ENCODE measurements at regions not wholly inside any gene's neighbourhood (a gene's known extent, or its start where the extent isn't known, plus 50 kb on each side); places are given as distances from the start of the nearest gene placed in this dataset.
"Not testable (repeated sequence)": the region's sequence is repeated elsewhere in the genome, so short reads cannot be mapped to it uniquely, and the experiment has no call there.

DNA sequence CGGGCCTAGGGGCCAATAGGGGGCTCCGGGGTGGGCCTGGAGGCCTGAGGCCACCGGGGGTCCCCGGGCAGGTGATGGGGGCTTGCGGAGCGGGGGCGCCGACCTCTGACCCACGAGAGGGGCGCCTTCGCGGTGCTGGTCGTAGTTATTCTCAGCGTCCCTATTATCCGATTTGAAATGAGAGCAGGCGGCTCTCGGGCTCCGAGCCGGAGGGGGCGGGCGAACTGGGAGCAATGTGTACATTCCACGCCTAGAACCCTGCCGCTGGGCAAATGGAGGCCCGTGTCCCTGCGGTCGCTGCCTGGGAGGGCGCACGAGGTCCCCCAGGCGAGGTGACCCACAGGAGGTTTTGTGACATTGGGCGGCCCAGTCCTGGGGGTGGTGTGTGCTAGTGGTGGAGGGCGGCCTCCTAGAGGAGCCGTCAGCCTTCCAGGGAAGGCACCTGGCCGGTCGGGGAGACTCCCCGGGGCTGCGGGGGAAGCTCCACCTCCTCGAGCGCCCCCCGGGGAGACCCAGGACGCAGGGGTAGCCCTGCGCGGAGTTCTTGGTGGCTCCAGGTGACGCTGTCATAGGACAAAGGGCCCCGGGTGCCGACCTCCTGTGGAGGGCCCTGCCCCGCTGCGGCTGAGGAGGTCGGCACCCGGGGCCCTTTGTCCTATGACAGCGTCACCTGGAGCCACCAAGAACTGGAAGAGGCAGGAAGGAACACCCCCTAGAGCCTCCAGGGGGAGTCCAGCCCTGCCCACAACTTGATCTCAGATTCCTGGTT lies 102.6 kb upstream of the PRKX start:
- DNase-seq, result peak; percentile 2

GRCh38 chrX:3811331-3812311 lies 98.2 kb upstream of the PRKX start:
- DNase-seq, result peak; percentile 4

DNA sequence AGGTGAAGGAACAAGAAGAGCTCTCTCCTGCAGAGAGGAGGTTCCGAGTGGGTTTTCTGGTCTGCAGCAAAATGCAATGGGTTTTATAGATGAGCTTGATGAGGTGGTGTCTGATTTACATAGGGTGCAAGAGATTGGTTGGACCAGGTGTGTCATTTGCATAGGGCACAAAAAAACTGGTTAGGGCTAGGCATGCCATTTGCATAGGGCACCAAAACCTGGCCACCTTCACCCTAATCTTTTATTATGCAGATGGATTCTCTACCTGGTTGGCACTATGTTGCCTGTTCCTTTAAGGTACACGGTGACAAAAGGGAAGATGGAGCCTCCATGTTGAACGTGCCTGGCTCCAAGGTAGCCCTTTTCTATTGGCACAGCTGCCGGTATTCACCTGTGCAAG lies 94.5 kb upstream of the PRKX start:
- no peak for DNase-seq

- no peak for DNase-seq
Measured at GRCh38 chrX:3806630-3807029, 93.2 kb upstream of the PRKX start.

GRCh38 chrX:3803713-3804112 lies 90.3 kb upstream of the PRKX start:
- DNase-seq, result no peak

DNA sequence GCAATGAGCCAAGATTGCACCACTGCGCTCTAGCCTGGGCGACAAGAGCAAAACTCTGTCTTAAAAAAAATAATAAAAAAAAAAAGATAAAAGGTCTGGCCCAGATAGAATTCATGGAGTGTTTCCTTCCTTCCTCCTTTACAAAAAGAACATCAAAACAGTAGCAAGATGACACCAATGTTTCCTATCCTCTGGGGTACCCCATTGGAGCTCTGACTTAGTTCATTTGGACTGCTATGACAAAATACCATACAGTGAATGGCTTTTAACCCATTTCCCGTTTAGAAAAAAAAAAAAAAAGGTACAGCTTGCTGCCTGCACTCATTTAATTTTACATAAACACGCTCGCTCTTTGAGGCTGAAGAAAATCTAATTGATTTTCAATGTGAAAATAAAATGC lies 89.9 kb upstream of the PRKX start:
- DNase-seq, result no peak

DNA sequence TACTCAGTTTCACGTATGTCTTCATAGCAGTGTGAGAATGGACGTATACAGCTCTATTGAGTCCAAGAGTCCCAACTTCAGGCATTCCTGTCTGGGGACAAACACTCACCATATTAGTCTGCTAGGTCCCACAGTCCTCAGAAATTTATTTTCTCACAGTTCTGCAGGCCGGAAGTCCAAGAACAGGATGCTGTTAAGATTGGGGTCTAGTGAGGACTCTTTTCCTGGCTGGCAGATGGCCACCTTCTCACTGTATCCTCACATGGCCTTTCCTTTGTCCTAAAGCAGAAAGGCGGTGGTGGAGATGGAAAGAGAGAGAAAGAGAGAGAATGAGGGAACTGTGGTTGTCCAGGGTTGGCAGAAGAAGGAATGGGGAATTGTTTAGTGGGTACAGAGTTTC lies 82.0 kb upstream of the PRKX start:
- DNase-seq, result not testable (repeated sequence)

DNA sequence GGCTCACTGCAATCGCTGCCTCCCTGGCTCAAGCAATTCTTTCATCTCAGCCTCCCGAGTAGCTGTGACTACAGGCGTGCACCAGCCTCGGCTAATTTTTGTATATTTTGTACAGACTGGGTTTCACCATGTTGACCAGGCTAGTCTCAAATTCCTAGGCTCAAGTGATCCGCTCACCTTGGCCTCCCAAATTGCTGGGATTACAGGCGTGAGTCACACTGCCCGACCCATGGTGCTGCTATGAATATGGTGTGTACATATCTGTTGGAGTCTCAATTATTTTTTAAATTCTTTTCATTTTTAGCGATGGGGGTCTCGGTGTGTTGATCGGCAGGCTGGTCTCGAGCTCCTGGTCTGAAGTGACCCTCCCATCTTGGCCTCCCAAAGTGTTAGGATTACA lies 78.0 kb upstream of the PRKX start:
- DNase-seq, result no peak

- DNase-seq, result no peak
Measured at GRCh38 chrX:3788494-3789233, 75.2 kb upstream of the PRKX start.

DNA sequence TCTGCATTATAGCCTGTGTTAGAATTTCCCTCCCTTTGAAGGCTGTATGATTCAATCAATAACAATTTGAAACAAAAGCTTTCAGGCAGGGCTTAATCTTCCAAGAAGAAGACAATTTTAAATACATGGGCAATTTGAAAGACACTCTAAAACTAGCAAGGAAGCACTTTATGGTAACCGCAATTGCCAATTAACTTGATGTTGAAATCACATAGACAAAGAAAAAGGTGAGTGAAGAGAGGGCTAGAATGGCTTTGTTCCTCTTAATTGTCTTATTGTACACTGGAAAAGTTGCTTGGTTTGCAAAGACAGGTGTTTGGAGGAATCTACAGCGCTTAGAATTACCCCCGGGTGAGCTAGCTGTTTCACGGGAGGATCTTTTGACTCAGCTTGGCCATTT lies 74.4 kb upstream of the PRKX start:
- DNase-seq, result no peak

DNA sequence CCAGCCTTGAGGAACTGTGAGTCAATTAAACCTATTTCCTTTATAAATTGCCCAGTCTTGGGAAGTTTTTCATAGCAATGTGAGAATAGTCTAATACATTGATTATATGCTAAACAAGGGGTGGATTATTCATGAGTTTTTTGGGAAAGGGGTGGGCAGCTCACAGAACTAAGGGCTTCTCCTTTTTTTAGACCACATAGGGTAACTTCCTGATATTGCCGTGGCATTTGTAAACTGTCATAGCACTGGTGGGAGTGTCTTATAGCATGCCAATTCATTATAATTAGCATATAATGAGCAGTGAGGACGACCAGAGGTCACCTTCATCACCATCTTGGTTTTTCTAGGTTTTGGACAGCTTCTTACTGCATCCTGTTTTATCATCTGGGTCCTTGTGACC lies 72.4 kb upstream of the PRKX start:
- DNase-seq, result not testable (repeated sequence)

- DNase-seq, result no peak
Measured at GRCh38 chrX:3780564-3780963, 67.1 kb upstream of the PRKX start.

DNA sequence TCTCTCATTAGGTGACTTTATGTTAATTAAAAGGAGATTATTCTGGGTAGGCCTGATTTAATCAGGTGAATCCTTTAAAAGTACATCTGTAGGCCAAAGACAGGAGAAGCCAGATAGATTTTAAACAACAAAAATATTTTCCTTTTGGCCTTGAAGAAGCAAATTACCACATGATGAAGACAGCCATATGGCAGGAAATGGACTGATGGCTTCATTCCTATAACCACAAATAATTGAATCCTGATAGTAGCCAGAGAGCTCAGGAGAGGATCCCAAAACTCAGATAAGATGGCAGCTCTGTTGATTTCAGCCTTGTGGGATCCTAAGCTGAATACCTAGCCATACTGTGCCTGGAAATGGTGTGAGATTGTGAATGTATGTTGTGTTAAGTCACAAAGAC lies 66.1 kb upstream of the PRKX start:
- DNase-seq, result no peak

DNA sequence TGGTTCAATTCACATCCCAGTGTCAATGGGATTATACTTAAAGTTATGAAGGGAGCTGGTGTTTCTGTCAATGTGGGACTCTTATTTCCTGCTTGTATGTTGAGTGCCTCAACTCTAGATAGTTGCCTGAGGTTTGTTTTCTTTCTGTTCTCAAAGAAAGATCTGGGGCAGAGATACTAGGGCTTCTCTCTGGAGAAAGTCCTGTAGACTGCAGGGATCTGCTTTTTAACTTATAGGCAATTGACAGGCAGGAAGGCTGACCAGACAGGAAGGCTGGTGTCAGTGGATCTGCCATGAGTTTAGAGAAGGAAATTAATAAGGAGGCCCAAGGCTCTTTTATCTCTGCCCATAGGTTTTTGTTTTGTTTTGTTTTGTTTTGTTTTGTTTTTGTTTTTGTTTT lies 64.0 kb upstream of the PRKX start:
- no peak for DNase-seq

DNA sequence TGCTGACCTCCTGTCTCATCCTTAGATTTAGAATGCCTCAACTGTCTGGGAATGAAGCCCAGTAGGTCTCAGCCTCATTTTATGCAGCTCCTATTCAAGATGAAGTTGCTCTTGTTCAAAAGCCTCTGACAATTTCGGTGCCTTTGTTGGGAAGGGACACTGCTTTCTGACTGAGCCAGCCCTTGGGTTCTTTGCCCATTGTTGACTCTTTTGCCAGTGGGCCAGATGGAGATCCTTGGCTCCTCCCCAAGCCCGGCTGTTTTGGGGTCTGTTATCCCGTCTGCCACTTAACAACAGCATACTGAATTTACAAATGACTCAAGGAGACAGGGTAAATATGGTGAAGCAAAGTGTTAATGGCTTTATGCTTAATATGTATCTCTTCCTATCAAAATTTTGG lies 58.3 kb upstream of the PRKX start:
- DNase-seq, result peak; percentile 56

GRCh38 chrX:3768881-3769280 lies 55.4 kb upstream of the PRKX start:
- DNase-seq, result no peak
